GM21825 (cell line): ENCODE measurements at regions not wholly inside any gene's neighbourhood (a gene's known extent, or its start where the extent isn't known, plus 50 kb on each side); places are given as distances from the start of the nearest gene placed in this dataset.
"Not testable (repeated sequence)": the region's sequence is repeated elsewhere in the genome, so short reads cannot be mapped to it uniquely, and the experiment has no call there.

Experiments
- ATAC-seq: cut with Tn5 transposase; IDR thresholded peaks from one replicate; pipeline ENCODE4 v1.9.1; 2021; ENCODE audit warnings: mild to moderate bottlenecking, moderate library complexity; ENCODE audit not compliant: unreplicated experiment

- ATAC-seq = no peak
These were observed 76.4 kb downstream of the MAGED4 start for GRCh38 chrX:52261125-52261462.

DNA sequence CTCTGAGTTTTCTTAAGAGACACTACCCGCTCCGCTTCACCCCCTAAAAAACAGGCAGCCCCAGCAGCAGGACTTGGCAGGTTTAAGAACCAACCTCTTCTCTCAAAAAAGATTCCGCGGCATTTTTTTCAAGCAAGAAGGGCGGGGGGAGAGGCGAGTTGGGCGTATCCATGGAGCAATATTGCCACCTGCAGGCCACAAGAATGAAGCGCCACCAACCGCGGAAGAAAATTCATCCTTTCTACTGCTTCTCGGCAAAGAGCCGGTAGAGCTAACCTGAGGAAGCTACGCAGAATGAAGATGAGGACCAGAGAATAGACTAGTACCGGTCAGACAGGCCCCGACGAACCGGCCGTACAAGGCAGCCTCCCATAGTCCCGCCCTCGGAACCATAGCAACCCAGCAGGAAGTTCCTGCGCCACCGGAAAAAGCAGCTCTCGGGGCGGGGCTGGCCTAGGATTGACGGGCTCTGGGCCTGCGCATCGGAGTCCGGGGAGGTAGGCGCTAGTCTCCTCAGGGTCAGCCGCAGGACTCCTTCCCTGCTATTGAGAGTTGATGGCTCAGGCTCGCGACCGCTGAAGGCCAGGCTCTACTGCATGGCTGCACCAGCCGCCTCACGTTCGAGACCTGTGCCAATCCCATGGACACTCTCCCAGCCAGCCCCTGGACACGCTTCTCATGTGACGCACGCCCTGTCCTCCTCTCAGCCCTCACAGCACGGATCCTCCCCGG lies 76.9 kb downstream of the MAGED4 start:
- peak; percentile 99 for ATAC-seq

DNA sequence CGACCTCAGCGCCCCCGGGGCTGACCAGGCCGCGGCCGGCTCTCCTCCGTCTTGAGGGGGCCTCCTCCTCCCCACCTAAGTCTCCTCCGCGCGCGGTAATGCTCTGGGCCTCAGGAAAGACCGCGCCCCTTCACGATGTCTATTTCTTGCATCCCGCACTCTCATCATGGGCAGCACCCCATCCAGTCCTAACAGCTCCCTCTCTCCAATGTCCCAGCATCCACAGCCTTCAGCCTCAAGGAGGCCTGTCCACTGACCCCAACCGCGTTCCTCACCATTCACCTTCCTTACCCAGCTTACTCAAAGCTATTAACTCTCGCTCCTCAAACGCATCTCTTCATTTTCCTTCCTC lies 77.5 kb downstream of the MAGED4 start:
- no peak for ATAC-seq

GRCh38 chrX:52263417-52263816 lies 78.7 kb downstream of the MAGED4 start:
- no peak for ATAC-seq

- no peak for ATAC-seq
These were observed 81.0 kb downstream of the MAGED4 start for GRCh38 chrX:52265713-52266112.

DNA sequence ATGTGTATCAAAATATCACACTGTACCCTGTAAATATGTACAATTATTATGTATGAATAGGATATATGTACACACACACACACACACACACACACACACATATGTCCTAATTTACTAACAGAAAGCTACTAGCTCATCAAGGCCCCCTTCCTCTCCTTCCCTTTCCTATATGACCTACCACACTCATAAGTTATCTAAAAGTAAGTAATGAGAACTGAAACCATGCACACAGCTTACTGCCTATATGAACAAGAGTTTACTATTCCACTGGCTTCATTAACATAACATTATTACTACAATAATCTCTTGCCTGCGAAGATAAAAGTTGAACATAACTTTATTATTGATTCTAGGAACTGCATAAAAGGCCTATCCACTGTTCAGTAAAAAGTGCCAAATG lies 83.8 kb downstream of the MAGED4 start:
- not testable (repeated sequence) for ATAC-seq

DNA sequence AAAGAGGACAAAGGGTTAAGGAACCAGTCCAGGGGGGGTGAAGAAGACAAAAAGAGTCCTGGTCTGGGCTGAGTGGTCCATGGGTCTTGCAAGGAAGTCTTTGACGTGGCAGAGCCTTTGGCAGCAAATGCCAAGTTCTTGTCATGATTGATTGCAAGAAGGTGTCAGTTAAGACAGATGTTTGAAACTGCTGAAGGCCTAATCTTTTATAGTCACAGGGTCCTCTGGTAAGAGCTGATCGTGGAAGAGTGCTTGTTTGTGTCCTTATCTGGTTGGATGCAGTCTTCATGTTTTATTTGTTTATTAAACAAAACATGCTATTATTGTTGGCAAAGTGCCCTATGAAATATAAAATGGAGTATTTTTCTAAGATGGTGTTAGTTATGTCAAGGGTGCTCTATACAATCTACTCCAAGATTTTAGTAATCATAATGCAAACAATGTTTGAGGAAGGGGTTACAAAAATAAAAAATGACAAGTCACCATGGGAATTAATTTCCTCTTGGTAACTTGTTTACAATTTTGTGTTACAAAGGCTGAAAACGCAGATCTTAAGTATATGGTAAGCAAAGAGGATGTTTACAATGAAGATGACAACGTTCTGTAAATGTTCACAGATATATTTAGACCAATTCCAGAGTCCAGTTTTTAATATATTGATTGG lies 85.9 kb downstream of the MAGED4 start:
- ATAC-seq = no peak

DNA sequence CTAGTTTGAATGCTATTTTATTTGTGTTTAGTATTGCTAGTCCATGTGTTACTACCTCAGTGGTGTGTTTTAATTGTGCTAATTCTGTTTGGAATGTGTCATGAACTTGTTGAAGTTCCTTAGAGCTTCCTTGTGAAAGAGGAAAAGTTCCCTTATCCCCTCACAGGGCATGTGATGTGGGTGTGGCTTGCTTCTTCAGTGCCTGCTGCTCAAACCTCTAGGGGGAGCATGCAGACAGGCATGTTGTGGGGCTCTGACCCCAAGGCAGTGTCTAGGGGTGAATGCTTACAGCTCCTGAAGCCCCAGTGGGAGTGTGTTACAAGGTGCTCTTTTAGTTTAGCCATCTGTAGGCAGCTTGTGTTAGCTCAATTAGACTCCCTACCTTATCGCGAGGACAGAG lies 86.5 kb downstream of the MAGED4 start:
- ATAC-seq = no peak

- no peak for ATAC-seq
These were observed 91.2 kb upstream of the XAGE2 start for GRCh38 chrX:52277666-52278065.

- no peak for ATAC-seq
These were observed 88.0 kb upstream of the XAGE2 start for GRCh38 chrX:52280812-52281211.

DNA sequence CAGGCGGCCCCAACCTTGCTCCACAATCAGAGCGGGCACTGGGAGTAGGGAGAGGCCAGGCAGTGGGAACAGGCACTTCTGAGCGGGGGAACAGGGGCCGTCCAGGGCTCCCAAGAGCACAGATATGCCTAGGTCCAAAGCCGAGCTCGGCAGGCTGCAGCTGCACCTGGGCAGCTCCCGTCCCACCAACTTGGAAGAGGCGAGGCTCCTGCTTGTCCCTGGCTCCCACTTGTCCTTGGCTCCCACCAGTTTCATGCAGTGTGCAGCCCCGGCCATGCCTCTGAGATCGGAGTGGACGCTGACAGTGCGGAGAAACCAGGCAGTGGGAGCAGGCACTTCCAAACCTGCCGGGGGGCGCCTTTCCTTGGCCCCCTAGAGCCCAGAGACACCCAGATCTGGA lies 84.0 kb upstream of the XAGE2 start:
- ATAC-seq = no peak

- ATAC-seq = not testable (repeated sequence)
These were observed 69.9 kb upstream of the XAGE2 start for GRCh38 chrX:52298968-52299367.

DNA sequence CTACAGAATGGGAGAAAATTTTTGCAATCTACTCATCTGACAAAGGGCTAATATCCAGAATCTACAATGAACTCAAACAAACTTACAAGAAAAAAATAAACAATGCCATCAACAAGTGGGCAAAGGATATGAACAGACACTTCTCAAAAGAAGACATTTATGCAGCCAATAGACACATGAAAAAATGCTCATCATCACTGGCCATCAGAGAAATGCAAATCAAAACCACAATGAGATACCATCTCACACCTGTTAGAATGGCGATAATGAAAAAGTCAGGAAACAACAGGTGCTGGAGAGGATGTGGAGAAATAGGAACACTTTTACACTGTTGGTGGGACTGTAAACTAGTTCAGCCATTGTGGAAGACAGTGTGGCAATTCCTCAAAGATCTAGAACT lies 60.3 kb upstream of the XAGE2 start:
- ATAC-seq = not testable (repeated sequence)
